GM19372 (cell line): ENCODE measurements at regions not wholly inside any gene's neighbourhood (a gene's known extent, or its start where the extent isn't known, plus 50 kb on each side); places are given as distances from the start of the nearest gene placed in this dataset.

Experiments
- ATAC-seq: cut with Tn5 transposase; IDR thresholded peaks from one replicate; pipeline ENCODE4 v1.9.1; 2021; ENCODE audit warnings: mild to moderate bottlenecking, low read depth, moderate library complexity; ENCODE audit not compliant: unreplicated experiment

- ATAC-seq, result no peak
These were observed 175.6 kb downstream of the IRX2 start for GRCh38 chr5:2575871-2576270.

DNA sequence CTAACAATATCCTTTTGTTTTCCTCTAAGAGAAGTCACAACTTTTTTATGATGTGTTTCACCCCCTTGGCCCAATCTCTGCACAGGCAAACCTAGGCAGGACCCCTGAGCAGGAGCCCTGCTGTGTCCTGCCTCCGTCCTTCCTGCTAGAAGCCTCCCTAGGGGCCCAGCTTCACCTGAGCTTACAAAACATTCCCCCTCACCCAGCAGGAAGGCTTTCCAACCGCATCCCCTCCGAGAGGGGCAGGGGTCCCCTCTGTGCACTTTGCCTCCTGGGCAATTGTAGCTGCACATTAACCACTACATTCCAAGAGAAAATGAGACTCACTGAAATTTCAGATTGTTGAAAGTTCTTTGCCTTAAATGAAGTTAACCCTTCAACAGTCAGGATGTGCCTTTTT, 176.2 kb downstream of the IRX2 start:
- ATAC-seq, result no peak

DNA sequence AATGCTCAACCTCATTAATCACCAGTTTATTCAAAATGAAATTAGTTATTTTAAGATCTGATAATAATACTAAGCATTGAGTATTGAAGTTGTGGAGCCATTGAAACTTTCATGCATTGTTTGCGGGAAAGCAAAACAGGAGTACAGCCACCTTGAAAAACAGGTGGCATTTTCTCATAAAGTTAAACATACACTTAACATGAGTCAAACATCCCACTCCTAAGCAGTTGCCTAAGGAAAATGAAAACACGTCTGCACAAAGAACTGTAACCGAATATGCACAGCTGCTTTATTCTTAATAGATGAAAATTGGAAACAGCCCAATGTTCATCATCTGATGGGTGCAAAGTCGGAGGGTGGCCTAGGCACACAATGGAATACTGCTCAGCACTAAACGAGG, 177.3 kb downstream of the IRX2 start:
- no peak for ATAC-seq

GRCh38 chr5:2570586-2570985, 180.9 kb downstream of the IRX2 start:
- no peak for ATAC-seq

DNA sequence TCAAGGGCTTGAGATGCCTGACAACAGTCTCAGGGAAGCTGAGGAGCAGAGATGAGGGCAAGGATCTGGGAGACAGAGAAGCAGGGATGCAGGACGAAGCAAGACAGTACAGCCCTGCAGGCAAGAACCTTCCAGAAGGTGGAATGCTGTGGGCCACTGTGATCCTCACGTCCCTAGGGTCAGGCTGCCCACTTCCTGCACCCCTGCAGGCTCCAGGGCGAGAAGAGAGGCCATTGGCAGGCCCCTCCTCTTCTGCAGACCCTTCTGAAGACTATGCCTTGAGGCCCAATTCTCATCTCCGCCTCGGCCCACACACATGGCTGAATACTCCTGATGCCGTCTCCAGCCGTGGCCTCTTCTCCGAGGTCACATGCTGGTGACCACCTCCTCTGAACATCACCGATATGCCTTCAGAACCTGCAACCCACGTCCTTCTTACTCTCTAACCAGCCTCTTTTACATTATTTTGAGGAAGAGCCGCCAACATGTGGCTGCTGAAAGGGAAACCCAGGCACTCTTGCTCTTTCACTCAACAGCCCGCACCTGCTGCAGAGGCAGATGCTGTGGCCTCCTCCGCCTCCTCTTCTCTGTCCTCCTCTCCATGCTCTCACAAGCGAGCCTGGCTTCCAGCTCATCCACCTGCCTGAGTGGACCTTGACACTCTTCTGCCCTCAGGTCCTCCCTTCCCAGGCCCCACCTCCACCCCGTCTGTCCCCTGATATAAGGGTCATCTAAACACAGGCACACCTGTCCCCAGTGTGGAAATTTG, 181.5 kb downstream of the IRX2 start:
- ATAC-seq, result no peak

GRCh38 chr5:2569176-2569575, 182.3 kb downstream of the IRX2 start:
- no peak for ATAC-seq

DNA sequence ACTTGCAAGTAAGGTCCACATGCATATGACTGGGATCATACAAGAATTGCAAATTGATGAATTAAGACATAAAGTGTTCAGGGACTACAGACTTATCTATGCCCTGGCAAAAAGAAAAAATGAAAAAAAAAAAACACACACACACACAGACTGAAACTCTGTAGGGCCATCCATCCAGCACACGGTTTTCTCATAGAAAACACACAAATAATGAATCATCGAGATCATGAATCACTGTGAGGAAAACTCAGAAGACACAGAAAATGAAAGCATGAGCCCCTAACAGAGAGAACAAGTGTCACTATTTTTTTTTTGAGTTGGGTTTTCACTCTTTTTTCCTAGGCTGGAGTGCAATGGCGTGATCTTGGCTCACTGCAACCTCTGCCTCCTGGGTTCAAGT, 185.2 kb downstream of the IRX2 start:
- ATAC-seq, result no peak

DNA sequence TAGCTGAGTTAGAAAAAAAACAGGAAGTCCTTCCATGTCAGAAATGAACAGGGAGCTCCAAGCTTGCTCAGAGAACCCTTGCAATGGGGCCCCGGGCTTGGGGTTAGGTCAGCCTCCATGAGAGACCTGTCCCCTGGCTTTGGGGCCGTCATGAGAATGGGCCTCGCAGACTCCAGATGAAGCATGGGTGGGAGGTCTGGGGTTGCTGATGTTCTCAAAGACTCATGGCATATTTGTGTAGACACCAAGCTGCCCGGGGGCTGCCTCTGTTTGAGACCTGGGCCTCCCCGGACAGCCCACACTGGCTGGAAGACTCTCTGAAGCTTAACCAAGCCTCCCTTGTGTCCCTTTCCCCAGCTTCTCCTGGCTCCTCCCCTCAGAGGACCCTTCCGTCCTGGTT, 186.3 kb downstream of the IRX2 start:
- no peak for ATAC-seq

DNA sequence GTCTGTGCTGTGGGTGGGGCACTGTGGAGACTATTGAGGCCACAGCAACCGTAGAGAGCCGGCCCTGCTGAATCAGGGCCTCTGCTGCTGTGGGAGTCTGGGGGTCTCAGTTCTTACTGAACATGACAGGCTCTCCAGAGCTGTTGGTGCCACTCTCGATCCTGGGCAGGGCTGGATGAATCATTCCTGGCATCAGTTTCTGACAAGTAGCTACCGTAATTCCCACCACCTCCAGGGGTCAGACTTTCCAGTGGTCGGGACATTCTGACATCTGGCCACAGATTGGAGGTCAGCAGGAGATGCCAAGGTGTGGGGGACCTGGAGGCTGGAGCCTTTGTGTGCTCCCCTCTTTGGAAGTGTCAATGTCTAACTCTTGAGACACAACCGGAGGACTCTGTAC, 188.4 kb downstream of the IRX2 start:
- ATAC-seq, result no peak

DNA sequence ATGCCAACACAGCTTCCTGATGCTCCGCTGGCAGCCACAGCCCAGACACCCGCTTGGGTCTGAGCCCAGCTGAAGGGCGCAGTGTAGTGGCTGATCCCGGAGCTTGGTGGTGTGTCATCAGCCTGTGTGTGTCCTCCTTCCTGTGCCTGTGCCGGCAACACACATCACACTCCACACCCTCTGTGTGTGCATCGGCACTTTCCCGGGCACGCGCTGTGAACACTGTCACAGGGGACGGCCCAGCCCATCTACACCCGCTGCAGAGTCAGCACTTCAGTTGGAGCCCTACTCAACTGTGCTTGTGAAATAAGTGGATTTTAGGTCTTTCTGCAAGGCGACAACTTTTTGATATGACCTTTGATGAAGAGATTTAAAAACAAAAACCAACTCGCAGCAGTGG, 189.4 kb downstream of the IRX2 start:
- no peak for ATAC-seq

- no peak for ATAC-seq
These were observed 191.0 kb downstream of the IRX2 start for GRCh38 chr5:2560435-2560834.

- no peak for ATAC-seq
These were observed 194.0 kb downstream of the IRX2 start for GRCh38 chr5:2557435-2557834.

DNA sequence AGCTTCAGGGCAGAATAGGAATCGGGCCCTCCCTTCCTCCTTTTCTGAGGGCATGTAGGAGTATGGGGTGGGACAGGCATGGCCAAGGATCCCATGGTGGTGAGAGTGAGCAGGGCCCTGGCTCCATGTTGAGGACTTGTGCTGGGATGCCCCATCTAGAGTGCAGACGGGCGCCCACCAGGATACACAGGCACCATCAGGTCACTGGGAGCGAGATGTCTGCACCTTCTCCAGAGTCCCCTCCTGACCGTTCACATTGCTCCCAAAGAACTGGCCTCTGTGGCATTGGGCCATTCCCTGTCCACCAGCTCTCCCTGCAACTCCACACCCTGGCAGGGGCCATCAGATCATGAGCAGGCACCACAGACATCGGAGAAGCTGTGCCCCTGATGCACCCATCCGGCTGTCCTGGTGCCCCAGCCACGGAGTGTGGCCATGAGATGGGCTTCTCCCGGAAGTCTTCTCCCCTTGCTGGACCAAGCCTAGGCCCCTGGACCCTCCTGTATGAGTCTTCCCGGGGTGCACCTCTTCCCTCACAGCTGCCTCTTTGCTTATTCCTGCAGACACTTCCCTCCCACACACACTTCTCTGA, 195.0 kb downstream of the IRX2 start:
- ATAC-seq, result no peak

GRCh38 chr5:2553611-2554010, 197.9 kb downstream of the IRX2 start:
- no peak for ATAC-seq

DNA sequence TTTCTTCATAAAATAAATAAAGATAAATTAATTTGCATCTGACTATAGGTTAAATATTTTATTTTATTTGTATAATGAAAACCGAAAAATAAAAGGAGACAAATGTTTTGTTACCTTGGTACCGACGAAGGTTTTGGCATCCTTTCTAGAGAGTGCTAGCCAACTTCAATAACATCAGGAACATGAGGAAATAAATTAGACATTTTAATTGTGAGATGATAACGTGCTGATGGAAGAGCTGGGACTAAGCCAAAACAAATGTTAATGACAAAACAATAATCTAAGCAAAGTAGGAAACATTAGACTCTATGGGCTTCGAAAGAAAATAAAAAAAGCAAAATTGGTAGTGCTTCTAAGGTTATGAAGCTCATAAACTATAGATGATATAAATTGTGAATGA, 201.0 kb downstream of the IRX2 start:
- ATAC-seq, result no peak

DNA sequence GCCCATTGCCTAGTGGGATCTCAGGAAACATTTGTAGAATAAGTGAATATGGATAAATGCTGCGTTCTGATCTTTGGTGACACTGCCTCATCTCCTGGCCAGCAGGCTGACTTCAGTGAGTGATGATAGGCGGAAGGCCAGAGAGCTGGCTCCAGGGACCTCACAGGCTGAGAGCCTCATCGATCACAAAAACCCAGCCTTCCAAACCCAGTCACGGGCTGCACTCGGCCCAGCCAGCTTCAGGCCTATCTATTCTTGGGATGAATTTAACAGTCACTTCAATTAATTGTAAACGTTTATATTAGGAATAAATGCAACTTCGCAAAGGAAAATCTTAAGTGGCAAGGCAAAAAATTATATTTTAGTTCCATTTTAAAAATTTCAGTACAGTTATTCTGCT, 201.6 kb downstream of the IRX2 start:
- no peak for ATAC-seq

DNA sequence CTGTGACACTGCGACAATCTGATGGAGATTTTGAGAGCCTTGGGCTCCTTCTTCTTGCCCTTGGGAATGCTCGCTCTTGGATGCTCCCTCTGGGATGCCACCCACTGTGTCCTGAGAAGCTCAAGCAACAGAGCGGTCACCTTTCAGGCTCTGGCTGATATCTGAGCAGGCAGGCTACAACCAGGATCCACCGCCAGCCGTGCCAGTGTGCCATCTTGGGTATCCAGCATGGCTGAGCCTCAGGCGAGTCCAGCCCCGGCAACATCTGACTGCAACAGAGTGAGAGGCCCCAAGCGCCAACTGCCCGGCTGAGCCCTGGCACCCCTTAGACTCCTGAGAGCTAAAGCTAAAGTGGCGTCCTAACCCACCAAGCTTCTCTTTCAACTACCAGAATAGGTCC, 202.1 kb downstream of the IRX2 start:
- no peak for ATAC-seq

GRCh38 chr5:2546938-2547337, 204.5 kb downstream of the IRX2 start:
- no peak for ATAC-seq

DNA sequence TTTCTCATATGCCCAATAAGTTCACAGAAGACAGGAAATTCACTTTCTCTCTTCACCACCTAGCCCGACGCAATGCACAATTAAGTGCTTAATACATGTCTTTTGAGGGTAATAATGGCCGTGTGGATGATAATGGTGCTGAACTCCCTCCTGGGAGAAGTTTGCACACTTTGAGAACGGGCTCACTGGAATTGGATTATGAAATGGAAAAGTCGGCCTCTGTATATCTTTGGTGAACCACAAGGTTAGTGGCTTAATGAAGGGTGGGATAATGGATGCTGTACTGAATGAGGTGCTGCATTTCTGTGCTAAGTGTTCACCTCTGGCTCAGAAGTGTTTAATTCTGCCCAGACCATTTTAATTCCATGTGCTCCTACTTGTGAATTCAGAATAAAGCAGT, 207.5 kb downstream of the IRX2 start:
- ATAC-seq, result no peak

GRCh38 chr5:2542821-2543220, 208.7 kb downstream of the IRX2 start:
- no peak for ATAC-seq

- ATAC-seq, result no peak
These were observed 209.5 kb downstream of the IRX2 start for GRCh38 chr5:2542026-2542425.

DNA sequence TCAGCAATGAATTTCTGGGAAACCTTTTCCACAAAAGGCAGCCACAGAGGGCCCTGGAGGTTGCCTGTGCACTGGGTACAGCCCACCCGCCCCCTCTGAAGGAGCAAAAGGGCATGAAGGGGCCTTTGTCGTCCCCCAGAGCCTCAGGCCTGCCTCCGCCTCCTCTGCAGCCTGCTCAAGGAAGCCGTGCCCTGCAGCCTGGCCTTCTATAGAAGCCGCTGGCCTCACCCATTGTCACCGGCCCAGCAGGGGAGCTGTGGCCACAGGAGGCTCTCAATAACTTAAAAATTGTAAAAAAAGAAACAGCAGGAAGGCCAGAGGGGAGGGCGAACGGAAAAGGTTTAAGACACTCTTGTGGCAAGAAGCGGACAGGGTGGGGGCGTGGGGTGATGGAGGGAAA, 213.3 kb downstream of the IRX2 start:
- ATAC-seq, result no peak
